HG02840 (cell line): ENCODE measurements at regions not wholly inside any gene's neighbourhood (a gene's known extent, or its start where the extent isn't known, plus 50 kb on each side); places are given as distances from the start of the nearest gene placed in this dataset.
"Not testable (repeated sequence)": the region's sequence is repeated elsewhere in the genome, so short reads cannot be mapped to it uniquely, and the experiment has no call there.

Experiments
- ATAC-seq: cut with Tn5 transposase; IDR thresholded peaks from one replicate; pipeline ENCODE4 v1.9.1; 2021; ENCODE audit warnings: mild to moderate bottlenecking, moderate library complexity, moderate number of reproducible peaks; ENCODE audit not compliant: unreplicated experiment, low FRiP score

- no peak for ATAC-seq
Observed at GRCh38 chr10:3662775-3663174, 122.2 kb downstream of the KLF6 start.

GRCh38 chr10:3661271-3661670, 123.7 kb downstream of the KLF6 start:
- no peak for ATAC-seq

DNA sequence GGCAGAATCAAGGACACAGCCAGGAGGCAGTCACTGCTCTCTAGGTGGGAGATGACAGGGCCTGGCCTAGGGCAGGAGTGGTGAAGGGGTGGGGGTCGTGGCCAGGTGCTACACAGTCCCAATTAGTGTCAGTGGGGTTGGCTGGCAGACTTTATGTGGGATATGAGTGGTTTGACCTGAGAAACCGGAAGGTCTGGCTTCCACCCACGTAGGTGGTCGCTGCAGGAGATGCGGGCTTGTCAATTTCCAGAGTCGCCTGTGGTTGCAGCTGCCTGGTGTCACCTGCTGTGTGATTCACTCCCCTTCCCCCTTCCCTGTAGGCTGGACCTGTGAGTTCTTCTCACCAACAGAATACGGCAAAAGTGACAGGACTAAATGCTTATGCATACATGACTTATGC, 124.3 kb downstream of the KLF6 start:
- ATAC-seq = no peak

GRCh38 chr10:3659203-3659917, 125.6 kb downstream of the KLF6 start:
- no peak for ATAC-seq

GRCh38 chr10:3658766-3659165, 126.2 kb downstream of the KLF6 start:
- ATAC-seq = no peak

GRCh38 chr10:3656214-3656613, 128.8 kb downstream of the KLF6 start:
- ATAC-seq = no peak

DNA sequence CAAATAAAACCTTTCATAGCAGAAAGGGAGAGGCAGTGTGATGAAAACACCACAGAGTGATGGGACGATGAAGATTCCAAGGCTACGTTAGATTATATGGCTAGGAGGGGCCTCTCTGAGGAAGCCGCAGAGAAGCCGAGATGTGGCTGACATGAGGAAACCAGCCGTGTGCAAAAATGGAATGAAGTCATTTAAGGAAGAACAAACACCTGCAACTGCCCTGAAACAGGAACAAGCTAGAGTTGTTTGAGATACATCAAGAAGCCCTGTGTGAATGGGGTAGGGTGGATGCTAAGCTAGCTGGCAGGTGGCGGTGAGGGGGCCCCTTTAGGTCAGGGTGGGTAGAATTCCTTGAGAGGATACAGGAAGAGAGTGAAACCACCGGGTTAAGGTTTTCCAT, 129.5 kb downstream of the KLF6 start:
- no peak for ATAC-seq

- ATAC-seq = no peak
Observed at GRCh38 chr10:3654980-3655379, 130.0 kb downstream of the KLF6 start.

GRCh38 chr10:3654496-3654895, 130.5 kb downstream of the KLF6 start:
- ATAC-seq = no peak

GRCh38 chr10:3653303-3653702, 131.7 kb downstream of the KLF6 start:
- ATAC-seq = not testable (repeated sequence)

GRCh38 chr10:3652886-3653285, 132.1 kb downstream of the KLF6 start:
- no peak for ATAC-seq

DNA sequence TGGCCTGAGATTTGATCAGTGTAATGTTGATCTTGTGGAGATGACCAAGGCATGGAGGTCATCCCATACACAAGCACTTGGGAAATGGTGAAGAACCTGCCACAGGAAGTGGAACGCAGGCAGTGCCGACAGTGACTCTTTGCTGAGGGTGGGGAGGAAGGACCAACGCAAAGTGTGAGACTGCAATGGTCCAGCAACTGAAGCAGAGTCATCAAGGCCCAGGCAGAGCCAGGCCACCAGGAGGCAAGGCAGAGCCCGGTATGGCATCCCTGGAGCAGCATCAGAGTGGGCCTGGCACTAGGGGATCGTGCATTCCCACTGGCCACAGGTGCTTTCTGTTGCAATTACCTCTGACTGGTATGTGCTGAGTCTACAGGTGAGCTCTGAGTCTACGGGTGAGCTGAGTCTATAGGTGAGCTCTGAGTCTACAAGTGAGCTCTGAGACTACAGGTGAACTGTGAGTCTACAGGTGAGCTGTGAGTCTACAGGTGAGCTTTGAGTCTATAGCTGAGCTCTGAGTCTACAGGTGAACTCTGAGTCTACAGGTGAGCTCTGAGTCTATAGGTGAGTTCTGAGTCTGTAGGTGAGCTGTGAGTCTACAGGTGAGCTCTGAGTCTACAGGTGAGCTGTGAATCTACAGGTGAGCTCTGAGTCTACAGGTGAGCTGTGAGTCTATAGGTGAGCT, 132.9 kb downstream of the KLF6 start:
- ATAC-seq = no peak

DNA sequence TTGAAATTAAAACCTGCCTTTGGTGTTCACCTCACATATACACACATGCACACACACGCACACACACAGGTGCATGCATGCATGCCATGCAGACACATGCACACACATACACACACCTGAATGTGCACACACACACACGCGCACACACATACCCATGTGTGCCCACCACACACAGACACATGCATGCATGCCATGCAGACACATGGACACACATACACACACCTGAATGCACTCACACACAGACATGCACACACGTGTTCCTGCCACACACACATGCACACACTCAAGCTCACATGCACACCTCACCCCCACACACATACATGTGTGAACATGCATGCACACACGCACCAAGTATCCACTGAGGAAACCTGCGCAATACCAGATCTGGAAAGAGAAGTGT, 136.4 kb downstream of the KLF6 start:
- ATAC-seq = no peak

- ATAC-seq = no peak
Observed at GRCh38 chr10:3648170-3648569, 136.8 kb downstream of the KLF6 start.

GRCh38 chr10:3647074-3647473, 137.9 kb downstream of the KLF6 start:
- ATAC-seq = no peak

DNA sequence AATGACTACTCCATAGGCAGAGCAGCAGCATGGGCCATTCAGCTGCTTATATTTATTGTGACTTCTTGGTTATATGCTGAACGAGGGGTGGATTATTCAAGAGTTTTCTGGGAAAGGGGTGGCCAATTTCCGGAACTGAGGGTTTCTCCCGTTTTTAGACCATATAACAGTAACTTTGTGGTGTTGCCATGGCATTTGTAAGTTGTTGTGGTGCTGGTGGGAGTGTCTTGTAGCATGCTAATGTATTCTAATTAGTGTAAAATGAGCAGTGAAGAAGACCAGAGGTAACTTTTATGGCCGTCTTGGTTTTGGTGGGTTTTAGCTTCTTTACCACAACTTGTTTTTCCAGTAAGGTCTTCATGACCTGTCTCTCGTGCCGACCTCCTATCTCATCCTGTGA, 139.6 kb downstream of the KLF6 start:
- no peak for ATAC-seq

- no peak for ATAC-seq
Observed at GRCh38 chr10:3640816-3641215, 144.2 kb downstream of the KLF6 start.

DNA sequence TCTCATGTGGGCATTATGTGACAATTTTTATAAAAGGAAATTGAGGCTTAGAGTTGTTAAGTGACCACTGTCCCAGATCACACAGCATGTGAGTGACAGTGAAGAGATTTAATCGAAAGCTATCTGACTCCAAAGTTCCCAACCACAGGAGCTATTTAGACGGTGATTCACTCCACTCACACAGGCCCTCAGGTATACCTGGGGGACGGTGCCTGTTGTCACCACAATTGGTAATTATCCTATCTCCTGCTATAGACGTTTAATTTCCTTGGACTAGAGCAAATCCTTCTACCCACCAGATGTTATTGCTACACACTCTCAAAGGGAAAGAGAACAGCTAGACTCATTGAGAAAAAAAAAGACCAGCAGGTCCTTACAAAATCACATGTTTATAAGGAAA, 145.5 kb downstream of the KLF6 start:
- ATAC-seq = no peak

DNA sequence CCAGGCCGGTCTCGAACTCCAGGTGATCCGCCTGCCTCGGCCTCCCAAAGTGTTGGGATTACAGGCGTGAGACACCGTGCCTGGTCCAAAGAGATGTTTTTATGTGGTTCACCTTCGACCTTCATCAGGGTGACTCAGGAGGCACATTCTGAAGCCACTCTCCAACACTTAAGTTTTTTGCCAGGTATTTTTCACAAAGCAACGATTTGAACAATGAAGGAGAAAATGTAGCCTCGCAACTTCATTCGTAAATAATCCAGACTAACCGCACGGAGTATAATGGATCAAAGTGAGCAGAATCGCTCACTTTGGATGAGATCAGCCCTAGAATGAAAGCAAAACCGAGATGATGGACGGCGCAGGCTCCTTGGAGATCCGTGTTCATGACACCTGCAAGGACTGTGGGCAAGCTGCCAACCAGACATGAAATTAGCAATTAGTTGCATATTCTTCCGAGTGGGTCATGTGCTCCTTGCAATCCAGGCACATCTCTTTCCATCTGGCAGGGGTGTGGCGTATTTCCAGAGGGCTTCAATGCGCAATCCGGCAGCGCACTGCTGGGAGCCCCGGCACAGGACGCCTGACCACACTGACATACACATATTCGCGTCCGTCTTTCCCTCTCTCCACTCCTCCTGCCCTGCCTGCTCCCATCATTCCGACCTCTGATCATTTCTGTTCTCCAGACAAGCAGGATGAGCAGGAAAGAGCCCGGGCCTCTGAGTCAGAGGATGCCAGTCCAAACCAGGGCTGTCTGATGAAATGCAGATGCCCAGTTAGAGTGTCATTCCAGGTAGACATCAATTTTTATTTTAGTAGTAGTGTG, 148.4 kb downstream of the KLF6 start:
- ATAC-seq = no peak

GRCh38 chr10:3635697-3636096, 149.3 kb downstream of the KLF6 start:
- ATAC-seq = no peak

GRCh38 chr10:3635211-3635671, 149.8 kb downstream of the KLF6 start:
- ATAC-seq = no peak
